A172 (cell line): ENCODE measurements at regions not wholly inside any gene's neighbourhood (a gene's known extent, or its start where the extent isn't known, plus 50 kb on each side); places are given as distances from the start of the nearest gene placed in this dataset.
"Not testable (repeated sequence)": the region's sequence is repeated elsewhere in the genome, so short reads cannot be mapped to it uniquely, and the experiment has no call there.

ENCODE experiments used
- DNase-seq: peaks from one replicate; pipeline ENCODE4 v3.0.0-alpha.2; 2015; ENCODE audit warnings: low spot score

DNA sequence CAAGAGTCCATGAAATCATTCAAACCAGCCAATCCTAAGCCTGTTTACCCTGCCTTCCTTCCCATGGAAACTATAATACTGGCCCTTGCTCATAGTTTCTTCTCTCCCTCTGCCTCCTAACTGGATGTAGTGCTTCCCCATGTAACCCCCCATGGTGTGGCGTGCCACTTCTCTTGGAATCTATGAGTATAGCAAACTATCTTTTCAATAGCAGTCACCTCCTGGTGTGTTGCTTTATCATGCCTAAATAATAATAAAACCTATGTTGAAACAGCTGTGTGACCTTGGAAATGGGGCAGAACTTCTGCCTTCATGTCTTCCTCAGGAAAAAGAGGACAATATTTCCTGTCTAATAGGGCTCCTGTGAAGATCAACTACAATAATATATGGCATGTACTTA lies 234.8 kb upstream of the EDNRA start:
- no peak for DNase-seq

DNA sequence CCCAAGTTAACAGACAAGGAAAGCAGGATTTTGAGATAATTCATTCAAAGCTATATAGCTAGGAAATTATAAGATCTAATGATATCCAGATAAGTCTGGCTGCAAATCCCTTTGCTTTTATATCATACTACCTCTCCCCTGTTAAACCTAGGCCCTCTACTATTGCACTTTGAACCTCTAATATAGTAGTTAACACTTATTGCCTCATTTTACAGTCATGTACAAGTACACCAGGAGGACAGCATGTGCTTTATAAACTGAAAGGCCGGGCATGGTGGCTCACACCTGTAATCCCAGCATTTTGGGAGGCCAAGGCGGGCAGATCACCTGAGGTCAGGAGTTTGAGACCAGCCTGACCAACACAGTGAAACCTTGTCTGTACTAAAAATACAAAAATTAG lies 234.4 kb upstream of the EDNRA start:
- DNase-seq, result not testable (repeated sequence)

- peak; percentile 21 for DNase-seq
Observed at GRCh38 chr4:147247579-147247978, 233.3 kb upstream of the EDNRA start.

GRCh38 chr4:147250062-147250461 lies 230.8 kb upstream of the EDNRA start:
- no peak for DNase-seq

DNA sequence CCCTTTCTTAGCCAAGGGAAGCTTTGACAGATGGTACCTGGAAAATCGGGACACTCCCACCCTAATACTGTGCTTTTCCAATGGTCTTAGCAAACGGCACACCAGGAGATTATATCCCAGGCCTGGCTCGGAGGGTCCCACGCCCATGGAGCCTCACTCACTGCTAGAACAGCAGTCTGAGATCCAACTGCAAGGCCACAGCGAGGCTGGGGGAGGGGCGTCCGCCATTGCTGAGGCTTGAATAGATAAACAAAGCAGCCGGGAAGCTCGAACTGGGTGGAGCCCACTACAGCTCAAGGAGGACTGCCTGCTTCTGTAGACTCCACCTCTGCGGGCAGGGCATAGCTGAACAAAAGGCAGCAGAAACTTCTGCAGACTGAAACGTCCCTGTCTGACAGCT lies 225.6 kb upstream of the EDNRA start:
- not testable (repeated sequence) for DNase-seq

DNA sequence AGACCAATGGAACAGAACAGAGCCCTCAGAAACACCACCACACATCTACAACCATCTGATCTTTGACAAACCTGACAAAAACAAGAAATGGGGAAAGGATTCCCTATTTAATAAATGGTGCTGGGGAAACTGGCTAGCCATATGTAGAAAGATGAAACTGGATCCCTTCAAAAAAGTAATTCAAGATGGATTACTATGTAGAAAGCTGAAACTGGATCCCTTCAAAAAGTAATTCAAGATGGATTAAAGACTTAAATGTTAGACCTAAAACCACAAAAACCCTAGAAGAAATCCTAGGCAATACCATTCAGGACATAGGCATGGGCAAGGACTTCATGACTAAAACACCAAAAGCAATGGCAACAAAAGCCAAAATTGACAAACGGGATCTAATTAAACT lies 221.6 kb upstream of the EDNRA start:
- DNase-seq, result not testable (repeated sequence)

DNA sequence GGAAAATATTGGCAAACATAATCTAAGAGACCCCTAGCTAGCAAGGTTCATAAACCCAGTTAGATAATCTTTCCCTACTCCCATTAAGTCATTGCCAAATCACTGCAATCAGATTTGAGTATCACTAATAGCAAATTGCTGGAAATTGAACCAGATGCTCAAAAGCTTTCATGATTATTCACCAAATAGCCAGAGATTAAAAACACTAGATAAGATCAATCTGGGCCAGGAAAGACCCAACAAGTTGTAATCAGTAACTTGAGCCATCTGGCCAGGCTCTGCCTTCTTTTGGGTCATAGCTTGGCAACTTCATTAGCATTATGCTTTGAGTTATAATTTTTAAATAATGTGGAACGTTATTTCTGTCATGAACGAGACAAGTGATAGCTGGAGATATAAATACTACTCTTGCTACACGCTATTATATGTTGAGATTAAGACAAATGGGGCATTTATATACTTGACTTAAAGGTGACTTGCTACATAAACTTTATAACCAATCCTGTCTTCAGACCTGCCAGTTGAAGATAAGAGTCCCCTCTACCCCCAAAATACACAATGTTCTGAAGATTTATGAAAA lies 196.6 kb upstream of the EDNRA start:
- no peak for DNase-seq

GRCh38 chr4:147284935-147285334 lies 196.0 kb upstream of the EDNRA start:
- DNase-seq, result no peak

- peak; percentile 2 for DNase-seq
Observed at GRCh38 chr4:147285751-147286150, 195.1 kb upstream of the EDNRA start.

- no peak for DNase-seq
Observed at GRCh38 chr4:147286846-147287587, 193.9 kb upstream of the EDNRA start.

- DNase-seq, result no peak
Observed at GRCh38 chr4:147287588-147287890, 193.4 kb upstream of the EDNRA start.

DNA sequence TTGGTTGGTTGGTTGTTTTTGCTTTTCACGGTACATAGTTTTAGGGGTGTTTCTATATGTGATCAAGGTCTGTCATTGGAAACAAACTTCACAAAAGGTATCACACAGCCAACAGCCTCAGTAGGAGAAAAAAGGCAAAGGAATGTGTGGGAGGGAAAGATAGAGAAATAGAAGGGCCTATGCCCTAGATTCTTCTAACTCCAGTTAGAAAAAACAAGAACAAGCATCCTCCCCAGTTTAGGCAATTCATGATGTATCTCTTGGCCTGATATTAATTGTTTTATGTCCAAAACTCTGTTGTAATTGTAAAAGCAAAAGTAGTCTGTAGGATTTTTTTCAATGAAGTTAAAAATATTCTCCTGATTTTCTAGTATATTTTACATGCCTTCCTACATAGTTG lies 192.4 kb upstream of the EDNRA start:
- no peak for DNase-seq

GRCh38 chr4:147289181-147289580 lies 191.7 kb upstream of the EDNRA start:
- no peak for DNase-seq

GRCh38 chr4:147292604-147293313 lies 188.1 kb upstream of the EDNRA start:
- peak; percentile 4 for DNase-seq

DNA sequence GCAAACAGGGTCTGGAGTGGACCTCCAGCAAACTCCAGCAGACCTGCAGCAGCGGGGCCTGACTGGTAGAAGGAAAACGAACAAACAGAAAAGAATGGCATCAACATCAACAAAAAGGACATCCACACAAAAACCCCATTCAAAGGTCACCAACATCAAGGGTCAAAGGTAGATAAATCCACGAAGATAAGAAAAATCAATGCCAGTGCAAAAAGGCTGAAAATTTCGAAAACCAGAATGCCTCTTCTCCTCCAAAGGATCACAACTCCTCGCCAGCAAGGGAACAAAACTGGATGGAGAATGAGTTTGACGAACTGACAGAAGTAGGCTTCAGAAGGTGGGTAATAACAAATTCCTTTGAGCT lies 187.6 kb upstream of the EDNRA start:
- DNase-seq, result not testable (repeated sequence)

GRCh38 chr4:147299205-147299604 lies 181.7 kb upstream of the EDNRA start:
- DNase-seq, result no peak

DNA sequence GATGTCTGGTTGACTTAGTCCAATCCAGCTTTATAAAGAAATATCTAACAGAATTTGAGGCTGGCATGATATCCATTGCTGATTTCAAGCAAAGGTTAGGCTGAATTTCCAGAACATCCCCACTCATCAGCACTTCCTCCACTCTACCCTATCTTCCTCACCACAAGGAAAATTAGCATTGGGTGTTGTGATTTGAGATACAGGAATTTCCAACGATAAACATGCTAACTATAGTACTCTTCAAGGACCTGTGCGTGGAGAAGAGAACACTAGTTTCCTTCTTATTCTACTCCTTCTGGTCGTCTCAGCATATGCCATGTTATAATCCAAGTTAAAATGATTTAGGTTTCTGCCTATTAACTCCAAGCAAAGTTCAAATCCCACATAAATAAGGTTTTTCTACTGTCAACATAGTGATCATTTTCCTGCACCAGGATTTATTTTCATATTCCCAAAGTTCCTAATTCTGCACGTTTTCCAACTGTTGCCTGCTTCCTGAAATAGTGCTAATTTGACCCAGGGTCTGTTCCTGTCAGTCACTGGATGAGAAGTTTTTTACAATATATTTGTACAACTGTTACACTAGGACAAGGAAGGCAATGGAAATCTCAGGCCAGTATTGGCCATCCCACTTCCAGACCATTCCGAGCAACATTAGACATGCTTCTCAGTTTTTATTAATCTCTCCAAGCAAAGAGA lies 177.6 kb upstream of the EDNRA start:
- DNase-seq, result no peak

DNA sequence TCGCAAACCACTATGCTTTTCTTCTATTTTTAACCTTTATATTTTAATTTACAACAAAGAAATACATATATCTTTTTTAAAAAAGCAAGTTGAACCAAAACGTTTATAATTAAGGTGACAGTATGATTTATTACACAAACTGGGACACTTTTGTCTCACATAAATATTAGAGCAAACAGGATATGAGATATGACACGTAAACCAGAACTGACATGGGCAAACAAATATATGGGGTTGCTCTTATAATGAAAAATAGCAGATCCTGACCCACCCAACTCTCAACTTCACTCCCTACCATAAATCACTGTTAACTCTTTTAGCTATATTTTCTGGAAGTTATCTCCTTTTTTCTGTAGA lies 177.0 kb upstream of the EDNRA start:
- DNase-seq, result no peak

DNA sequence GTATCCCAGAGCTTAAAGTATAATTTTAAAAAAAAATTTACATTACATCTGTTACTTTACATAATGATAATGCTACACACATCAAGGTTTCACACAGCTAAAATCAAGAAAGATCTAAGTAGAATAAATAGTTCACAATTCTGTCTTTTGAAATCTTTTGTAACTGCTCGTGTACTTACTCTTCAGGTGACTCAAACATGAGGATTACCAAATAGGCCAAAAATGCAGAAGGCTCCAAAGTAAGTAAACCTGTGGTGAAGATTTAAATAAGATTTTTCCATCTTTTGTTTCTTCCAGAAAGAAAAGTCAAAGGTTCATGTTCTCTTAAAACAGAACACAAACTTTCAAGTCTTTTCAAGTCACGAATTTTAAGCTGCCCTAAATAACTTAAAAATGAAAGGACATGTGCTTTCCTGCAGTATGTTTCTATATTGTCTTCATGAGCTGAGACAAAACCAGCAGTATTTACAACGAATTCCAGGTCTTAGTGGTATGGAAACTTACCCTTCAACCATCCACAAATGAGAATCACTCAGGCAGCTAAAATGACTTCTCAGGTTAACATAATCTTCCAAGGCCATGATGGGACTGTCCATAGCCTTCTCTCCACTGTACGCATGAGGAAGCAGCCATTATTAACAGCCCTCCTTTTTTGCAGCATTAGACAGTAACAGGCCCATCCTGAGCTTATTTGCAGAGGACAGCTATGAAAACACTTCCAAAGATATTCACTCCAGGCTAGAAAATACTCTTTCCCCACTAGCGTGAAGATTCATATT lies 172.8 kb upstream of the EDNRA start:
- DNase-seq, result no peak

- DNase-seq, result no peak
Observed at GRCh38 chr4:147309434-147309833, 171.5 kb upstream of the EDNRA start.

DNA sequence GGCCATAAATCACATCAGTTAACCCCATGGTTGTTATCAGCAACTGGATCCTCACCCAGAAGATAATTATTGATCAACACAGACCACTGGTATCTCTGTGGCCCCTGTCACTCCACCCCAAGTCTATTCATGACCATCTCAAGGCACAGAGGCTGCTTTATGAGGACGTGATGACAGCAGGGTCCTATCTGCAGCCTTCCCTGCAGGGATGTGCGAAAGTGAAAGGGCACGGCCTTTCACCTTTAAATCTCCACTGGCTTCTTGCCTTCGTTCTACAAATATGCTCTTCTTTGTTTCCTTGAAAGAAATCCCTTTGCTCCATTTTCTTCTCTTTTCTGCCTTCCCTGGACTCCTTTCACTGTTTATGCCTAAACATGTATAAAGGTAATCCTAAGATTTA lies 170.6 kb upstream of the EDNRA start:
- DNase-seq, result no peak

DNA sequence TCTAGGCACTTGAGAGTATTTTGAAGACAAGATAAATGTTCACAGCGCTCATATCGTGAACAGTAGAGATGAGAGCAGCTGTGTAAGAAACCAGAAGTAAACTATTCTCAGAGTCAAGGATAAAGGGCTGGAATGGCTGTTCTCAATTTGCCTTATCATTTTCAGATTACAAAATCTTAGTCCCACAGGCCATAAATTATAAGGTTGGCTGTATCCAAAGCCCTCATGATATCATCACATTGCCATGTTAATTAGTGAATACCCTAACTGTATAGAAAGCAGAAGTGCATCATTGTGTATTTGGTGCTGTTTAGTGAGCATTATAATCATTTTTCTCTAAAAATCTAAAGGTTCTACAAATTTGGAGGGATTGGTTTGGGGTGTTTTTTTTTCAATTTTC lies 168.9 kb upstream of the EDNRA start:
- no peak for DNase-seq
